ENCODE measurements at regions not wholly inside any gene's neighbourhood (a gene's known extent, or its start where the extent isn't known, plus 50 kb on each side); places are given as distances from the start of the nearest gene placed in this dataset.

DNA sequence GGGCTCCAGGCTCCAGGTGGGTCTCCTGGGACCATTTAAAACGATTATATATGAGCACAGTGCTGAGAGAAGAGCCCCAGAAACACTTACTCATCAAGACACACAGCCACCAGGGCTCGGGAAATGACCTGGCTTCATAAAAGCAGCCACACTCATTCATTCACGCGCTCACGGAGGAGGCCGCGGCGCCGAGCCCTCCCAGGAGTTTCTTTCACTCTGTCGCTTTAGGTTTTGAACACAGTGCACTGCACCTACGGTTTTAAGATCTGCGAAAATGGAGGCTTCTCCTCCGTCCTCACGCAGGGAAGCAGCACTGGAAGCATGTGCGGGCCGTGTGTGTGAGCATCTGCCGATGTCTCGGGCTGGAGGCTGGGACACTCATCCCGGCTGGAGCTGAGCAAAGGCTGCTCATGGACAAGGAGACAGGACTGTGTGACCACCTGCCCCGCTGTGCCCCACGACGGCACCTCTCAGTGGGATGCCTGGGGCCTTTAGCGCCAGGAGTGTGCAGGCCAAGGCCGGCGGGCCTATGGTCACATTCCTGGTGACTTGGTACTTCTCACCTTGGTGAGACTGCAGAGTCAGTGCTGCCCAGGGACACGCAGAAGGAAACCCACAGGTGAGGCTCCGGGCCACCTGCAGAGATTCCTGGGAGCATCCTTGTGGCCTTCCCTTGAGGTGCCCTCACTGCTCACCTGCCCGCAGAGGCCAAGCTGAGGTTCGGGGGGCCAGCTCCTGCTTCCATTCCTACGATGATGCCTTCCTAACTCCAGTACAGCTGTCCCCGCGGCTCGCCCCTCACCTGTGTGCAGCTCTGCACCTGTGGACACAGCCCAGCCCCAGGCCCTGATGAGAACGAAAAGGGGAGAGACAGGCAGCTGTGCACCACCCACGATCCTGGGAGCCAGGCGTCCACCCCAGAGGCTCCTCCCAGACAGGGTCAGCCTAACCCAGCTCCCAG lies 872.0 kb downstream of the BRD1 start:
- no peak overlapping the region for H3K4me3 ChIP-seq (ENCODE audit: low read depth, low read length)

GRCh38 chr22:48954781-48955311 lies 872.8 kb downstream of the BRD1 start:
- no peak overlapping the region for H3K4me3 ChIP-seq (ENCODE audit: low read depth, low read length)
- TF ChIP-seq CTCF (IDR thresholded peaks at IDR 0.05; ENCODE audit: borderline replicate concordance, insufficient read depth, low read depth, low read length), result no peak

More for the DNA sequence above, 872.0 kb downstream of the BRD1 start:
- TF ChIP-seq CTCF (IDR thresholded peaks at IDR 0.05; ENCODE audit: borderline replicate concordance, insufficient read depth, low read depth, low read length), result no peak

DNA sequence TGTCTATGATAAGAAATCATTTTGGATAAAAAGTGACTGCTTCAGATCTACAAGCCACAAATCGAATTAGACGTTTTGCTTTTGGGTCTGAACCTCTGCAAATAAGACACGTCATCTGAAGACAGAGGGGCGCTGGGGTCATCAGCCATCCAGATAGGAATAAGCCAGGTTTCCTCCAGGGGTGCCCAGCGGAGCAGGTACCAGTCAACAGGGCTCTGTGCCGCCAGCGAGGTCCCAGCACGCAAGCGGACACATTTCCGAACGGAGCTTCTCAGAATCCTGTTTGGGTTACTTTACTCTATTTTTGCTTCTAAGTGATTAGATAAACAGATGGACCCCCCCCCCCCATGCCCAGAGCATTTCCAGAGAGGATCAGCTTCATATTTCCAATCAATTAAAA lies 873.8 kb downstream of the BRD1 start:
- TF ChIP-seq CTCF (IDR thresholded peaks at IDR 0.05; ENCODE audit: borderline replicate concordance, insufficient read depth, low read depth, low read length), result no peak
- no peak overlapping the region for H3K4me3 ChIP-seq (ENCODE audit: low read depth, low read length)

DNA sequence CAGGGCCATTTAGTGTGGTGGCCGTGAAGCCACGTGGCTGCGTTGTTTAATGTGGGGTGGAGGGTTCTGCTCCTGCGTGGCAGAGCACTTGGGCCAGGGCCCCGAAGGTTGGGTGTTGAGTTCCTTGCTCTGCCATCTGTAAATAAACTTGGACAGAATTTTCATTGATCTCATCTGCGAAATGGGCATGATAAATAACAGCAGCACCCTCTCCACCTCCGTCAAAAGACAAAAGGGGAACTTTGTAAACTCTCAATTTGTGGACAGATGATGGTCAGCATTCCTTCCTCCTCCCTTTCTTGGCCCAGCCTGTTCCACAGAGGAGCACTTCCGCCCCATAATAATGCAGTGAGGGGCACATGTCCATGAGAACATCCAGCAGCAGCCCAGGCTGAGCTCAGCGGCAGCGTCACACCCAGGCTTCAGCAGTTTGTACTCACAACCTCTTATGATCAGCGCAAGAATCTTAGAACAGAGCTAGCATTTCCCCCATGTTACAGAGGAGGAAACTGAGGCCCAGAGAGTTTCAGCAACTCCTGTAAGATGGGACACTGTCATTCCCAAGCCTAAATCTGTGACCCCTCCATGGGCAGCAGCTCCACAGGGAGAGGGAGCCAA lies 874.5 kb downstream of the BRD1 start:
- no peak for TF ChIP-seq CTCF (IDR thresholded peaks at IDR 0.05; ENCODE audit: borderline replicate concordance, insufficient read depth, low read depth, low read length)
- H3K4me3 ChIP-seq (ENCODE audit: low read depth, low read length), result no peak overlapping the region

GRCh38 chr22:48952256-48953102 lies 875.2 kb downstream of the BRD1 start:
- TF ChIP-seq CTCF (IDR thresholded peaks at IDR 0.05; ENCODE audit: borderline replicate concordance, insufficient read depth, low read depth, low read length), result no peak
- no peak overlapping the region for H3K4me3 ChIP-seq (ENCODE audit: low read depth, low read length)

GRCh38 chr22:48951836-48952235 lies 875.8 kb downstream of the BRD1 start:
- no peak for TF ChIP-seq CTCF (IDR thresholded peaks at IDR 0.05; ENCODE audit: borderline replicate concordance, insufficient read depth, low read depth, low read length)

More at GRCh38 chr22:48951836-48952235, 875.8 kb downstream of the BRD1 start:
- H3K4me3 ChIP-seq (ENCODE audit: low read depth, low read length), result no peak overlapping the region
